Immature natural killer cell (primary cell): ENCODE measurements at regions not wholly inside any gene's neighbourhood (a gene's known extent, or its start where the extent isn't known, plus 50 kb on each side); places are given as distances from the start of the nearest gene placed in this dataset.

Source experiments
- DNase-seq, 3 donors: peaks; one replicate each; pipeline ENCODE4 v3.0.0; 2022; ENCODE audit warnings: mixed read lengths in 1 of 3
- H3K27ac Mint-ChIP-seq, 6 donors: one replicate each; pipeline ENCODE4 v1.8.0; 2020; ENCODE audit warnings: mixed read lengths in 6 of 6, mild to moderate bottlenecking in 5 of 6, inconsistent platforms in 4 of 6, moderate library complexity in 3 of 6
- H3K27me3 Mint-ChIP-seq, 3 donors: one replicate each; pipeline ENCODE4 v1.8.0; 2020 to 2021; ENCODE audit warnings: low read depth in 3 of 3, mild to moderate bottlenecking in 3 of 3, mixed read lengths in 3 of 3, moderate library complexity in 3 of 3, inconsistent platforms in 1 of 3
- H3K36me3 Mint-ChIP-seq, 3 donors: one replicate each; pipeline ENCODE4 v1.8.0; 2020; ENCODE audit warnings: mixed read lengths in 3 of 3, inconsistent platforms in 2 of 3, mild to moderate bottlenecking in 2 of 3
- H3K4me1 Mint-ChIP-seq, 2 donors: one replicate each; pipeline ENCODE4 v1.8.0; 2020; ENCODE audit warnings: inconsistent platforms in 2 of 2, mild to moderate bottlenecking in 2 of 2, mixed read lengths in 2 of 2, moderate library complexity in 1 of 2
- H3K4me3 Mint-ChIP-seq, 5 donors: one replicate each; pipeline ENCODE4 v1.8.0; 2020; ENCODE audit warnings: mild to moderate bottlenecking in 5 of 5, mixed read lengths in 5 of 5, inconsistent platforms in 3 of 5, moderate library complexity in 3 of 5
- H3K9me3 Mint-ChIP-seq, 6 donors: one replicate each; pipeline ENCODE4 v1.8.0; 2020; ENCODE audit warnings: mild to moderate bottlenecking in 6 of 6, mixed read lengths in 6 of 6, inconsistent platforms in 4 of 6, moderate library complexity in 3 of 6

DNA sequence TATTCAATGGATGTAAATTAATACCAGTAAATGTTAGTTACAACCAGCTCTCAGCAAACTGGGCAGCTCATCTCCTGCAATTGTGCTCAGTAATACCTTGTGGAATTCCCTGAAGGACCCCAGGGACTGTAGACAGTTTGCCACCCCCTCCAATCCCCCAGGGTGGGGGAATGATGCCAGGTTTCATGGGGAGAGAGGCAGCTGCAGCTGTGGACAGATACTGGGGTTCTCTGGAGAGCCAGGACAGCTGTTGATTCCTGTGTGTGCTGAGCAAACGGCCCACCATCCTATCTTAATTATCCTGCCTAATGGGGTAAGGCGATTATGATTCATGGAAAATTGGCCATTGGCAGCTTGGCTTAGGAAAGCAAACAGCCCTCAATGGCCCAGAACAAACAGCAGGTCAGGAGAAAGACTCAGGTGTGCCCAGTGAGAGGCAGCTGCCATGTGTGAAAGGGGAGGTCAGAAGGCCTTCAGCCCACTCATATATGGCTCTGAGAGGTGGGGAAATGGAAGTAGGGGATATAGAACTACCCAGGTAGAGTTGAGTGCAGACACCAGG lies 148.9 kb upstream of the CTTNBP2NL start:
- Mint-ChIP-seq H3K4me3 (no peak overlapping the region), H3K4me1 (no peaks in the 10 kb centered on the region), H3K27me3 (peaks cover 0 to 3% (median 2%) of the 10 kb centered on the region in 3 donors), H3K27ac (no peak overlapping the region), H3K36me3 (no peaks in the 10 kb centered on the region), H3K9me3 (peaks cover 0 to 4% (median 0%) of the 10 kb centered on the region in 6 donors)
- no peak for DNase-seq

DNA sequence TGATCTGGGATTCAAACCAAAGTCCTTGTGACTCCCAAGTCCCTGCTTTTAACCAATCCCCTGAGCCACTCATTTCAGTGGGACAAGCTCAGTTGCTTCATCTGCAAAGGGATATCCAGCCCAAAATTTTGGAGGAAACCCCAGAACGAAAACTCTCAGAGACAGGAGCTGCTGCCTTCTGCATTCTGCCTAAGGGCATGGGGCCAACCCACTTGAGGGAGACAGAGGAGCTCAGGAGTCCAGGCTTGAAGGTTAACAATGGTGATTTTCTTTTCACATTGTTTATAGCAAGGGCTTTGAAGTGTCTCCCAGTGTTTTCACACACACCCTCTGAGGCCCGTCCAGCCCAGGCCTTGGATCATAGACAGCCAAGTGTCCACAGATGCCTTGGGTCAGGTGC lies 148.1 kb upstream of the CTTNBP2NL start:
- Mint-ChIP-seq H3K27ac (no peak overlapping the region), H3K36me3 (no peaks in the 10 kb centered on the region), H3K27me3 (peaks cover 0 to 5% (median 2%) of the 10 kb centered on the region in 3 donors), H3K4me1 (no peaks in the 10 kb centered on the region), H3K4me3 (no peak overlapping the region), H3K9me3 (peaks cover 0 to 4% (median 0%) of the 10 kb centered on the region in 6 donors)
- no peak for DNase-seq

DNA sequence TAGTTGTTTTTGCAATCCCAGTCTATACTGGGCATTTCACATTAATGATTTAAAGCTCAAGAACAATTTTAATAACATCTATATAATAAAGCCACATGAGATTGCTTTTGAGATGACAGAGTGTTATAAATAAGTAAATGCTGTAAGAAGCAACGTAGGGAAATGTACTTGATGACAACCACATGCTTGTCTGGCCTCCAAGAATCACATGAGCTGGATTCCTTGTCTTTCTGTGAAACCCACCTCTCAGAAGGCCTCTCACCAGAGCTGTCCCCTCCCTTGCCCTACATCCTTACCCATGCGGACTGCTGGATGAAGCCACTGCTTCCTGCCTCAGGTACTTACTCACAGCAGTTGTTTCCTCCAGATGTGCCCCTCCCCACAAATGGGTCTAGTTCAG lies 145.1 kb upstream of the CTTNBP2NL start:
- no peak for DNase-seq
- Mint-ChIP-seq H3K4me1 (no peaks in the 10 kb centered on the region), H3K27ac (no peak overlapping the region), H3K9me3 (peaks cover 0 to 6% (median 0%) of the 10 kb centered on the region in 6 donors), H3K27me3 (peaks cover 5 to 11% (median 6%) of the 10 kb centered on the region in 3 donors), H3K4me3 (no peak overlapping the region), H3K36me3 (no peaks in the 10 kb centered on the region)

DNA sequence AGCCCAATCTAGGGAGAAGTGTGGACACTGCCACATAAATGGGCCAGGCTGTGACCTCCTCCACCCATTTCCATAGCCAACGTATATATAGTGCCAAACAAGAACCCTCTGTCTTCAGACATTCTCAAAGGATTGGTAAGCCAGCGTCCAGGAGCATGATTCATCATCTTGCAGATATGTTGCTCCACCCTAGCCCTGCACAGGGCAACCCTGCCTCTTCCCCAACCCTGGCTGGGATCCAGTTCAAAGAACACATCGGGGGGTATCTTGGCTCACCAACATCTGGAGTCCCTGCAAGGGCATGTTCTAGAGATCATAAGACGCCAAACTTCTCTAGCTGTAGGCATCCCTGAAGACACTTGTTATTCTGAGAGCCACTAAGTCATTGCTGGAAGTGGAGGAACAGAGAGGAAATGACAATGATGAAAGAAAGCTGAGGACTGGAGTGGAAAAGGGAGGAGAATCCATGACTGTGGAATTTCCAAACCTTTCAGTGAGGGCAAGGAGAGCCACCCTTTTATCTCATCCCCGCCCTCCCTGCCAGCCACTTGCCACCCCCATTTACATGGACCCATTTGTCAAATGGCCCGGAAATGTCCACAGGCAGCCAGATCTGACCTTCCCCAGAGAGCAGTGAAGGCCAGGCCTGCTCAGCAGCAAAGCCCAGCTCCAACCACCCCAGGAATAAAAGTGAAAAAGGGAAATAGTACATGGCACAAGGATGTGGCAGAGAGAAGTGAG lies 144.1 kb upstream of the CTTNBP2NL start:
- H3K4me3 Mint-ChIP-seq: no peak overlapping the region
- H3K27me3 Mint-ChIP-seq: peaks cover 5 to 11% (median 6%) of the 10 kb centered on the region in 3 donors
- H3K9me3 Mint-ChIP-seq: peaks cover 0 to 6% (median 0%) of the 10 kb centered on the region in 6 donors
- H3K27ac Mint-ChIP-seq: no peak overlapping the region
- H3K36me3 Mint-ChIP-seq: no peaks in the 10 kb centered on the region
- no peaks in the 10 kb centered on the region for H3K4me1 Mint-ChIP-seq
- no peak for DNase-seq

DNA sequence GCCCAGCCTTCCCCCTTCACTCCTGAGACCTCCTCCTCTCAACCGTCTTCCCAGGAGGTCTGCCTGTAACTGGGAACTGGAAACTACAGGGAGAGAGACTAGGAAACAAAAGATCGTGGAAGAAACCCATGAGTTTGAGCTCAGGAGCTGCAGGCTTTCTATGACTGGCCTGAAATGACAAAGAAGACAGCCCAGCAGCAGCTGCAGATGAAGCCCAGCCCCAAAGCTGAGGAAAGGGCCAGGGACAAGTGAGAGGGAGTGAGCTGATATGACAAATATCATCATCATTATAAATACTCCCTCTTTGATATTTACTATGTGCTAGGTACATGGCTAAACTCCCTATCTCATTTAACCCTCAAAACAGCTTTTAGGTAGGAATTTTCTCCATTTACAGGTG lies 142.6 kb upstream of the CTTNBP2NL start:
- peaks cover 6 to 13% (median 6%) of the 10 kb centered on the region in 3 donors for H3K27me3 Mint-ChIP-seq
- H3K4me1 Mint-ChIP-seq: no peaks in the 10 kb centered on the region
- H3K4me3 Mint-ChIP-seq: no peak overlapping the region
- no peaks in the 10 kb centered on the region for H3K36me3 Mint-ChIP-seq
- H3K27ac Mint-ChIP-seq: no peak overlapping the region
- DNase-seq: no peak
- H3K9me3 Mint-ChIP-seq: peaks cover 0 to 6% (median 0%) of the 10 kb centered on the region in 6 donors

DNA sequence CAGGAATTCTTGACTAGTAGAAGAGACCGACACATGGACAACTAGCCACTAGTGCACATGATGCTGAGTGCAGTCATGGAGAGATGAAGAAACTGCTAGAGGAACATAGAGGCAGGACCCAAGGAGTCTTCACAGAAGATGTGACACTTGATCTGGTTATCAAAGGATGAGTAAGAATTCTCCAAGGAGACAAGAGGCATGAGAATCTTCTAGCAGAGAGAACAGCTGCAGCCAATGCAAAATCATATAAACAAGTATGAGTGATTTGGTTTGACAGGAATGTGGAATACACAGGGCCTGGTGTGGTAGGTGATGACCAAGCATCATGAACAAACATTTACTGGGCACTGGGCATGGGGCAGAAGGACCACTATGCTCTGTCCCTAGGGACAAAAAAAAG lies 140.9 kb upstream of the CTTNBP2NL start:
- no peak overlapping the region for H3K4me3 Mint-ChIP-seq
- H3K9me3 Mint-ChIP-seq: peaks cover 0 to 6% (median 0%) of the 10 kb centered on the region in 6 donors
- H3K4me1 Mint-ChIP-seq: no peaks in the 10 kb centered on the region
- H3K27ac Mint-ChIP-seq: no peak overlapping the region
- H3K27me3 Mint-ChIP-seq: peaks cover 8 to 15% (median 8%) of the 10 kb centered on the region in 3 donors
- H3K36me3 Mint-ChIP-seq: no peaks in the 10 kb centered on the region
- DNase-seq: no peak

DNA sequence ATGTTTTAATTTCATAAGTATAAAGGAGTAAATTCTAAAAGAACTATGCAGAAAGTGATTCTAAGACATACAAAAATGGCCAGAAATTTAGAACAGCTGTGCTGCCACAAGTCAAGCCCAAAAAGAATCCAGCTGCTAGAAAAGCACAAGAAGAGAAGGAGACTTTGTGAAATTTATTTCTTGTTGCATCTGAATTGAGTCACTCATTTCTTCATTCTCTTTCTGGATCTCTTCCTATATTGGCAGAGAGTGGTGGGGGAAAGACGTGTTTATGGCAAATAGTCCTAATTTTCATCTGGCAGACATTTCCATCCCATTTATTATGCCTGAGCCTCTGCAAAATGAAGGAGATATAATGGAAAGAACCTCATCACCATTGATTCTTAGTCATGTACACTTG lies 139.6 kb upstream of the CTTNBP2NL start:
- no peak for DNase-seq
- Mint-ChIP-seq H3K4me3 (no peak overlapping the region), H3K4me1 (no peaks in the 10 kb centered on the region), H3K9me3 (peaks cover 0 to 6% (median 0%) of the 10 kb centered on the region in 6 donors), H3K36me3 (no peaks in the 10 kb centered on the region), H3K27ac (no peak overlapping the region), H3K27me3 (peaks cover 8 to 15% (median 10%) of the 10 kb centered on the region in 3 donors)

DNA sequence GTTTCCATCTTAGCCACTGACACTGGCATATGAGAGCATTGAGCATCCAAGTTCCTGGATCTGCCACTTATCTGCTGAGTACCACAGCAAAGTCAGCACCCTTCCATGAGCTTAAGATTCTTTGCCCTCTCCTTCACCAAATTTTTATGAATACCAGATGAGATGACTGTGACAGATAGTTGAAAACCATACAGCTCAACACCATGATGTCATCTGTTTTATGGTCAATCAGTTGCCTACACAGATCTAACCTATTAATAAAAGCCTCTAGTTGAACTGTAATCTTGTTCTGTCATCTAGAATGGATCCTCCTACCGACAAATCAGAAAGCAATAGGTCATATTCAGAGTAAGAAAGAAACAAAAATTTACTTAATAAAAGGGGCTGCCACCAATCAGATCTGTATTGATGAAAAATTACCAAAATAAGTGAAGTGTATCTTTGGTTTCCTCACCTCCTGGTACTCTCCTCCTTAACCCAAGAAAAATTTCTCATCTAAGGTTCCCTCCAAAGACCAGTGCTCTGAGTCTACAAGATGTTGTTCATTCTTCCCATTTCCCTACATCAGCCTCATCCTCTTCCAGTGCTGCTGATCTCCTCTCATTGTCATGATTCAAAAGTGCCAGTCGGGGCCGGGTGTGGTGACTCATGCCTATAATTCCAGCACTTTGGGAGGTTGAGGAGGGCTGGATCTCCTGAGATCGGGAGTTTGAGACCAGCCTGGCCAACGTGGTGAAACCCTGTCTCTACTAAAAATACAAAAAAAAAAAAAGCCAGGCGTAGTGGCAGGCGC lies 138.8 kb upstream of the CTTNBP2NL start:
- Mint-ChIP-seq H3K4me3 (no peak overlapping the region), H3K27ac (no peak overlapping the region), H3K4me1 (no peaks in the 10 kb centered on the region), H3K9me3 (peaks cover 0 to 3% (median 0%) of the 10 kb centered on the region in 6 donors), H3K27me3 (peaks cover 5 to 15% (median 8%) of the 10 kb centered on the region in 3 donors), H3K36me3 (no peaks in the 10 kb centered on the region)
- no peak for DNase-seq

DNA sequence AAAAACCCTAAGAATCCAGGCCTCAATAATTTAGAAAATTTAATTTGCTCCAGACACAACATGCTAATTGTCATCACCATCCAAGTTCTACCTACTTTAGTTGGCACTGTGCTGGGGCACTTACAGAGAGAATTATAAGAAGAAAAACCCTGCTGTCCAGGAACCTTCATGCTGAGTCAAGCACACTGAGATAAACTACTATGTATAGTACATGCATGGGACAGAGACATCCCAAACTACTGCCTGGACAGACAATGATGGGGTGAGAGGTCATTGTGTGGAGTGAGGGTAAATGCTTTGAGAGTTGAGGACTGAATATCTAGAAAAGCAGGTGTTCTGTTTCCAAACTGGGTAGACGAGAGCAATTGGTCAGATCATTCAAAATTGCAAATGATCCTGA lies 135.3 kb upstream of the CTTNBP2NL start:
- Mint-ChIP-seq H3K27me3 (peaks cover 4 to 5% (median 5%) of the 10 kb centered on the region in 3 donors), H3K27ac (no peak overlapping the region), H3K4me3 (no peak overlapping the region), H3K9me3 (peaks cover 0 to 2% (median 0%) of the 10 kb centered on the region in 6 donors), H3K4me1 (no peaks in the 10 kb centered on the region), H3K36me3 (no peaks in the 10 kb centered on the region)
- DNase-seq: no peak

DNA sequence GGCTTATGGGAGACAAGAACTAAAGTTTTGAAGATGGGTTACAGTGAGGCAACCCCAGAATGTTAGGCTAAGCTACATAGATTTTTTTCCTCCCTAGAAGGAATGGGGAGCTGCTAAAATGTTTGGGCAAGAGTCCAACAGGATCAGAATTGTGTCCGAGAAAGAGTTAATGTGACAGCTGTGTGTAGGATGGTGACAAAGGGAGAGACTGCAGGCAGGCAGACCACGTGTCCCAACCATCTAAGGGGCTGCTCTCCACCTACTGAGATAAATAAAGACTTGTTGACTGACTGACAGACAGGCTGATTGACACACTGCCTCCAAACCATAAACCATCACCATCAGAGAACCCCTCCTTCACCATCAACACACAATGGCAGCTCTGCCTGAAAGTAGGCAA lies 133.7 kb upstream of the CTTNBP2NL start:
- no peaks in the 10 kb centered on the region for H3K4me1 Mint-ChIP-seq
- DNase-seq: no peak
- H3K27ac Mint-ChIP-seq: no peak overlapping the region
- H3K9me3 Mint-ChIP-seq: peaks cover 0 to 2% (median 0%) of the 10 kb centered on the region in 6 donors
- H3K4me3 Mint-ChIP-seq: no peak overlapping the region
- peaks cover 3 to 5% (median 4%) of the 10 kb centered on the region in 3 donors for H3K27me3 Mint-ChIP-seq
- H3K36me3 Mint-ChIP-seq: no peaks in the 10 kb centered on the region

DNA sequence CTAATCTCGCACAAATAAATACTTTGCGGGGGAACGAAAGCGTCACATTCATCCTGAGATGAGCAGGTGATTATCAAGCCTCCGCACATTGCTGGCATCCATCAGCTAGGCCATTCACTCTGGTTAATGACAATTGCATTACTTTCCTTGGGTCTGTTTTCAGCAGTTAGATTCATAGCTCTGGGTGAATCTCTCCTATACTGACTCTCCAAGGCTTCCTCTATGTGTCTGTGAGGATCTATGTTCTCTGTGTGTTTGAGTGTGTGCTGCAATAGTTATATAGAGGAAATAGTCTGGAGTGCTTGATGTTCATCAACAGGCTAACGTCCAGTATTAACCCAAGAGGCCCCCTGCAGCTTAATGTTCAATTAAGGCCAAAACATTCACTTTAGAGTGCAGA lies 133.0 kb upstream of the CTTNBP2NL start:
- H3K27ac Mint-ChIP-seq: no peak overlapping the region

DNA sequence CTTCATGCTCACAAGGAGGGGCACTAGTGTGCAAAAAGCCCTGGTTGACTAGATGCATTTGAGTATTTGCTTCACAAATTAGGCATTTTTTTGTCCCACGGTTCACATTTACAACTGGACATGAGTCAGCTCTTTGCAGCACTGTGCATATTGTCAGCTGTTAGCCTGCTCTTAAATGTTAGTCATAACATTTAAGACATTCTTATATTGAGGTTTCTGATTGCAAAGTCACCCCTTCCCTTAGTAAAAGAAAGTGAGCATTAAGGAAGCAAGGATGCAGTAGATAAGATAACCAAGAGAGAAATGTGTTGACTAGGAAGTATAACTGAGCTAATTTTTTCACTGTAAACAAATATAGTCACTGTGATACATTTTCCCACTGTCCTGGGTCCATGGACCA lies 132.6 kb upstream of the CTTNBP2NL start:
- H3K4me3 Mint-ChIP-seq: no peak overlapping the region
- peaks cover 0 to 2% (median 0%) of the 10 kb centered on the region in 6 donors for H3K9me3 Mint-ChIP-seq
- H3K4me1 Mint-ChIP-seq: no peaks in the 10 kb centered on the region
- DNase-seq: no peak
- H3K36me3 Mint-ChIP-seq: no peaks in the 10 kb centered on the region
- no peak overlapping the region for H3K27ac Mint-ChIP-seq
- H3K27me3 Mint-ChIP-seq: peaks cover 2 to 5% (median 3%) of the 10 kb centered on the region in 3 donors

More for the DNA sequence above, 133.0 kb upstream of the CTTNBP2NL start:
- Mint-ChIP-seq H3K9me3 (peaks cover 0 to 2% (median 0%) of the 10 kb centered on the region in 6 donors), H3K36me3 (no peaks in the 10 kb centered on the region), H3K4me1 (no peaks in the 10 kb centered on the region), H3K4me3 (no peak overlapping the region), H3K27me3 (peaks cover 3 to 5% (median 4%) of the 10 kb centered on the region in 3 donors)
- no peak for DNase-seq

DNA sequence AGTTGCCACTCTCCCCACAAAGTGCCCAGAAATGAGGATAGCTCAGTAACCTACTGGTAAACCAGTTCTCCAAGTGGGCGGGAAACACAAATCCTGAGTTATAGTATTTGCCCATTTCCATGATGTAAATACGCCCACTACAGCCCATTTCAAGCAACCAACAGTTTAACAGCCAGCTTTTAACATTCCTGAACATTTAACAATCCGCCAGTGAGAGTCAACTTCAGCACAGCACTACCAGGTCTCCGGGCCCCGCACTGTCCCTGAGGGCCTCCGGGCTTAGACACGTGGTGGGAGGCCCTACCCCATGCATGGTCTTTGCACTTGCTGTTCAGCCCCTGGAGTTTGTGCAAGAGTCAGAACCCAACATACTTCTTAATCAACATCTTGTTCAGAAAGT lies 132.0 kb upstream of the CTTNBP2NL start:
- no peaks in the 10 kb centered on the region for H3K4me1 Mint-ChIP-seq
- no peak for DNase-seq
- H3K27me3 Mint-ChIP-seq: peaks cover 0 to 5% (median 2%) of the 10 kb centered on the region in 3 donors
- peaks cover 0 to 2% (median 0%) of the 10 kb centered on the region in 6 donors for H3K9me3 Mint-ChIP-seq
- H3K36me3 Mint-ChIP-seq: no peaks in the 10 kb centered on the region
- H3K4me3 Mint-ChIP-seq: no peak overlapping the region
- H3K27ac Mint-ChIP-seq: no peak overlapping the region

DNA sequence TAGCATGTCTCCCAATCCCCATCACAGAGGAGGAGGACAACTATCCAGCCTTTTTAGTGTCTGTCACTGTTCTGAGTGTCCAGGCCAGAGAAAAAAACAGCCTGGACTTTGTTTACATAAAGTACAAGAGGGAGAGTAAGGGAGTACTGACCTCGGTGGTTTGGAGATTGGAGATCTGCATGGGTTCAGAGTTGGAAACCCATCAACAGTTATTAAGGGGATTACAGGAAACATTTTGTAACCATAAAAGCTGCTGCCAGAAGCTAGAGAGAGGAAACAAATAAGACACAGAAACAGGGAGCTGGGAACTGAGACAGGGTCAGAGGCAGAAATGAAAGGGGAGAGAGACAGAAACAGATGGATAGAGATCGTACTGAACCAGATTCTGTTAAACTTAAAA lies 131.5 kb upstream of the CTTNBP2NL start:
- Mint-ChIP-seq H3K4me1 (no peaks in the 10 kb centered on the region), H3K27ac (no peak overlapping the region), H3K4me3 (no peak overlapping the region), H3K27me3 (peaks cover 0 to 4% (median 2%) of the 10 kb centered on the region in 3 donors), H3K36me3 (no peaks in the 10 kb centered on the region), H3K9me3 (peaks cover 0 to 2% (median 0%) of the 10 kb centered on the region in 6 donors)
- no peak for DNase-seq
